SH-SY5Y (cell line): ENCODE measurements at regions not wholly inside any gene's neighbourhood (a gene's known extent, or its start where the extent isn't known, plus 50 kb on each side); places are given as distances from the start of the nearest gene placed in this dataset.

ENCODE experiments used
- GATA2 ChIP-seq: IDR thresholded peaks from 2 replicates; pipeline ENCODE4 v1.6.1; 2011; ENCODE audit warnings: mild to moderate bottlenecking, low read depth, low read length
- GATA3 ChIP-seq: IDR thresholded peaks from 2 replicates; pipeline ENCODE4 v1.6.1; 2011; ENCODE audit warnings: low read depth, mild to moderate bottlenecking, low read length, moderate library complexity

DNA sequence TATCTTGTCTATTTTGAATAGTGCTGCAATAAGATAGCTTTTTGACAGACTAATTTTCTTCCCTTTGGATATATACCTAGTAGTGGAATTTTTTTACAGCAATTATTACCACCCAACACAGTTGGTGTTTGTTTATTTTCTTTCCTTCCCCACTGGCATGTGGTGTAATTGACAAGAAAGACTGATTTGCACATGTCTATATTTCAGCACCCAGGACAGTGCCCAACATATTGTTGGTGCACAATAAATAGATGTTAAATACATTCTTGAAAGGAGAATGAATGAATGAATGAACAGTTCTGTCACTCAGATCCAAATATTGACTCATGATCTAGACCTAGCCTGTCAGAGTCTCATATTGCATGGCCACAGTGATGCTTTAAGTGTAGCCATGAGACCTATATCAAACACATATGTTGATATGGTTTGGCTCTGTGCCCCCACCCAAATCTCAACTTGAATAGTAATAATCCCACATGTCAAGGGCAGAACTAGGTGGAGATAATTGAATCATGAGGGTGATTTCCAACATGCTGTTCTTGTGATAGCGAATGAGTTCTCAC lies 538.2 kb downstream of the NYAP2 start:
- TF ChIP-seq GATA2 (no peak), GATA3 (no peak)
